ENCODE measurements at regions not wholly inside any gene's neighbourhood (a gene's known extent, or its start where the extent isn't known, plus 50 kb on each side); places are given as distances from the start of the nearest gene placed in this dataset.

GRCh38 chr2:19045151-19045550 lies 313.3 kb downstream of the OSR1 start:
- ATAC-seq (ENCODE audit: low read depth) = no peak
- in situ Hi-C loops (cut with MboI; ENCODE audit: low sequenced_read_pairs) = no loop called here
- POLR2A ChIA-PET (ENCODE audit: unreplicated experiment) = no interaction called here

More at GRCh38 chr2:19045151-19045550, 313.3 kb downstream of the OSR1 start:
- Histone ChIP-seq H2AFZ (replicated peaks; ENCODE audit: low read length, poor library complexity) (no peak overlapping the region), H3K9me1 (ENCODE audit: insufficient read depth, low read length) (0 out of 2 replicates have a peak, but pooled peaks cover 2% of the 10 kb centered on the region), H3K4ac (ENCODE audit: low read depth, low read length) (no peak overlapping the region; the same call in 1 of the 2 replicates), H3K14ac (replicated peaks; ENCODE audit: low read depth, low read length) (0 out of 2 replicates have a peak overlapping the region, but pooled peaks have one; percentile 10), H2BK120ac (ENCODE audit: low read depth, low read length) (0 out of 2 replicates have a peak overlapping the region, but pooled peaks have one; percentile 44), H3K9ac (ENCODE audit: low read depth, low read length) (no peak overlapping the region), H2AK5ac (ENCODE audit: low read depth, low read length) (no peak overlapping the region), H3K79me1 (ENCODE audit: low read depth in 1 of 2, low read length in 2 of 2) (no peaks in the 10 kb centered on the region), H3K27me3 (ENCODE audit: control insufficient read depth, insufficient read depth, low read length) (no peaks in the 10 kb centered on the region), H3K4me1 (ENCODE audit: control insufficient read depth, insufficient read depth, low read length) (peaks cover 4% of the 10 kb centered on the region; the same call in 1 of the 2 replicates), H4K8ac (ENCODE audit: low read depth in 2 of 2, low read length in 2 of 2) (no peak overlapping the region; a peak in 1 of 4 replicates), H4K20me1 (ENCODE audit: insufficient read depth, low read length) (no peaks in the 10 kb centered on the region), H2AK9ac (replicated peaks; ENCODE audit: low read depth, low read length, poor library complexity) (no peak overlapping the region), H3K27ac (ENCODE audit: insufficient read depth, low read length) (no peak overlapping the region), H3K18ac (ENCODE audit: low read depth, low read length) (peak overlapping the region; percentile 17; the same call in 1 of the 2 replicates), H4K91ac (ENCODE audit: insufficient read depth, low read depth, low read length) (no peak overlapping the region), H3K4me3 (ENCODE audit: insufficient read depth, low read depth, low read length) (no peak overlapping the region), H3K56ac (ENCODE audit: extremely low read depth, insufficient read depth, low read length) (no peak overlapping the region), H3K36me3 (ENCODE audit: control insufficient read depth, insufficient read depth, low read length) (no peaks in the 10 kb centered on the region), H3K4me2 (ENCODE audit: low read depth, low read length) (no peak overlapping the region; the same call in 1 of the 2 replicates), H3K23ac (ENCODE audit: low read depth, low read length) (no peak overlapping the region), H3K9me3 (ENCODE audit: control insufficient read depth, insufficient read depth, low read length) (no peaks in the 10 kb centered on the region), H2BK15ac (ENCODE audit: low read depth, low read length) (no peak overlapping the region), H4K5ac (ENCODE audit: low read depth, low read length) (no peak overlapping the region), H2BK20ac (ENCODE audit: low read depth, low read length) (no peak overlapping the region), H2BK5ac (ENCODE audit: low read depth, low read length, poor library complexity, severe bottlenecking) (no peak overlapping the region)
- WGBS, 2 experiments (ENCODE audit: extremely low coverage in 2 of 2, insufficient read length in 1 of 2) = no CpG with 5 or more reads among the region's 4 CpGs
- CTCF ChIA-PET = no interaction called here
- intact Hi-C loops (cut with micrococcal nuclease) = no loop called here
- no TSS peak for BruUV-seq (replicated peaks)
- dilution Hi-C loops (cut with HindIII; ENCODE audit: low sequenced_read_pairs, unreplicated experiment) = no loop called here
- DNase-seq = no peak
- no peak for TF ChIP-seq RCOR1 (IDR thresholded peaks at IDR 0.05; ENCODE audit: insufficient replicate concordance, low read length)
- no peak for TF ChIP-seq MAZ (IDR thresholded peaks at IDR 0.05; ENCODE audit: borderline replicate concordance, low read depth, low read length)
- no peak for TF ChIP-seq NFE2L2 (IDR thresholded peaks at IDR 0.05; ENCODE audit: low read depth, low read length)
- TF ChIP-seq CHD1 (IDR thresholded peaks at IDR 0.05; ENCODE audit: low read depth, low read length) = no peak
- no peak for TF ChIP-seq USF2 (IDR thresholded peaks at IDR 0.05; ENCODE audit: low read depth, low read length)
- no peak for TF ChIP-seq FOS (IDR thresholded peaks at IDR 0.05; ENCODE audit: low read depth, low read length)
- TF ChIP-seq CTCF (conservative IDR thresholded peaks at IDR 0.05; ENCODE audit: low read depth, low read length) = no peak

Measured in IMR-90 (cell line).